ENCODE measurements at regions not wholly inside any gene's neighbourhood (a gene's known extent, or its start where the extent isn't known, plus 50 kb on each side); places are given as distances from the start of the nearest gene placed in this dataset.

- no peak for DNase-seq (ENCODE audit: low spot score)
These were observed 1112.1 kb upstream of the AGA start for GRCh38 chr4:178554352-178554751.

GRCh38 chr4:178556796-178557195, 1114.6 kb upstream of the AGA start:
- DNase-seq (ENCODE audit: low spot score) = no peak

- no peak for DNase-seq (ENCODE audit: low spot score)
These were observed 1135.7 kb upstream of the AGA start for GRCh38 chr4:178577933-178578332.

GRCh38 chr4:178595500-178596138, 1153.4 kb upstream of the AGA start:
- DNase-seq (ENCODE audit: low spot score) = no peak

- DNase-seq (ENCODE audit: low spot score) = no peak
These were observed 1156.4 kb upstream of the AGA start for GRCh38 chr4:178598672-178599071.

GRCh38 chr4:178599521-178599920, 1157.3 kb upstream of the AGA start:
- peak; percentile 15 for DNase-seq (ENCODE audit: low spot score)

- no peak for DNase-seq (ENCODE audit: low spot score)
These were observed 1160.6 kb upstream of the AGA start for GRCh38 chr4:178602833-178603232.

- no peak for DNase-seq (ENCODE audit: low spot score)
These were observed 1168.8 kb upstream of the AGA start for GRCh38 chr4:178611062-178611461.

- no peak for DNase-seq (ENCODE audit: low spot score)
These were observed 1170.5 kb upstream of the AGA start for GRCh38 chr4:178612733-178613132.

- DNase-seq (ENCODE audit: low spot score) = peak; percentile 86
These were observed 1190.2 kb upstream of the AGA start for GRCh38 chr4:178632415-178632814.

GRCh38 chr4:178633263-178633662, 1191.0 kb upstream of the AGA start:
- no peak for DNase-seq (ENCODE audit: low spot score)

GRCh38 chr4:178664621-178665020, 1222.4 kb upstream of the AGA start:
- DNase-seq (ENCODE audit: low spot score) = no peak

- no peak for DNase-seq (ENCODE audit: low spot score)
These were observed 1223.7 kb upstream of the AGA start for GRCh38 chr4:178665916-178666315.

GRCh38 chr4:178671766-178672165, 1229.5 kb upstream of the AGA start:
- DNase-seq (ENCODE audit: low spot score) = no peak

GRCh38 chr4:178672512-178672911, 1230.3 kb upstream of the AGA start:
- DNase-seq (ENCODE audit: low spot score) = no peak

GRCh38 chr4:178681871-178682270, 1239.6 kb upstream of the AGA start:
- no peak for DNase-seq (ENCODE audit: low spot score)

- DNase-seq (ENCODE audit: low spot score) = no peak
These were observed 1247.7 kb upstream of the AGA start for GRCh38 chr4:178689926-178690325.

GRCh38 chr4:178693816-178694215, 1251.6 kb upstream of the AGA start:
- no peak for DNase-seq (ENCODE audit: low spot score)

- no peak for DNase-seq (ENCODE audit: low spot score)
These were observed 1254.3 kb upstream of the AGA start for GRCh38 chr4:178696515-178696914.

- no peak for DNase-seq (ENCODE audit: low spot score)
These were observed 1270.2 kb upstream of the AGA start for GRCh38 chr4:178712486-178712885.

GRCh38 chr4:178738026-178738425, 1295.8 kb upstream of the AGA start:
- no peak for DNase-seq (ENCODE audit: low spot score)

GRCh38 chr4:178745203-178745602, 1303.0 kb upstream of the AGA start:
- no peak for DNase-seq (ENCODE audit: low spot score)

- DNase-seq (ENCODE audit: low spot score) = no peak
These were observed 1310.8 kb upstream of the AGA start for GRCh38 chr4:178752954-178753525.

- no peak for DNase-seq (ENCODE audit: low spot score)
These were observed 1336.3 kb upstream of the AGA start for GRCh38 chr4:178778496-178778895.
